HepG2 (cell line): ENCODE measurements at regions not wholly inside any gene's neighbourhood (a gene's known extent, or its start where the extent isn't known, plus 50 kb on each side); places are given as distances from the start of the nearest gene placed in this dataset.

Experiments
- ATF6 ChIP-seq: sonication (generic); formaldehyde crosslinking; conservative IDR thresholded peaks from 2 replicates; pipeline ENCODE4 v1.4.0; 2020; ENCODE audit warnings: missing genetic modification reagents
- MAFK ChIP-seq, 2 experiments: IDR thresholded peaks in 1 of 2; conservative IDR thresholded peaks in 1 of 2; 2 replicates each; pipeline ENCODE4 v1.6.1; 2011; ENCODE audit warnings: improper control_type of control experiment in 2 of 2, low read length in 2 of 2
- MXI1 ChIP-seq: IDR thresholded peaks from 3 replicates; pipeline ENCODE4 v1.6.1; 2012; ENCODE audit warnings: low read depth, low read length, inconsistent platforms, borderline replicate concordance
- POLR2A ChIP-seq, 2 experiments: IDR thresholded peaks; 2 replicates each; pipeline ENCODE4 v1.6.1; 2011; ENCODE audit warnings: low read depth in 2 of 2, low read length in 2 of 2, mild to moderate bottlenecking in 1 of 2, moderate library complexity in 1 of 2; ENCODE audit not compliant: insufficient read depth in 1 of 2
- POLR2AphosphoS5 ChIP-seq: IDR thresholded peaks from 2 replicates; pipeline ENCODE4 v1.6.1; 2012; ENCODE audit warnings: low read depth, low read length
- THAP9 ChIP-seq: sonication (generic); formaldehyde crosslinking; IDR thresholded peaks from 2 replicates; pipeline ENCODE4; 2020; ENCODE audit warnings: missing genetic modification reagents, mild to moderate bottlenecking, borderline replicate concordance
- ZFP36 ChIP-seq: fragments of 150-350 bp; IDR thresholded peaks from 2 replicates; pipeline ENCODE4 v1.6.1; 2018; ENCODE audit warnings: borderline replicate concordance, low read length, low read depth; ENCODE audit not compliant: partially characterized antibody

GRCh38 chr16:64305663-64306062 is 816.2 kb downstream of the CDH11 start:
- no peak for TF ChIP-seq POLR2A (IDR thresholded peaks at IDR 0.05; ENCODE audit: insufficient read depth in 1 of 2, low read depth in 2 of 2, low read length in 2 of 2)
- no peak for TF ChIP-seq ZFP36
- TF ChIP-seq THAP9 (CRISPR knock-in tag), result no peak
- TF ChIP-seq MXI1, result no peak
- no peak for TF ChIP-seq ATF6
- TF ChIP-seq MAFK (conservative IDR thresholded peaks at IDR 0.05 in 1 of 2, IDR thresholded peaks at IDR 0.05 in 1 of 2; ENCODE audit: low read length in 2 of 2), result no peak
- no peak for TF ChIP-seq POLR2AphosphoS5
